ENCODE measurements at regions not wholly inside any gene's neighbourhood (a gene's known extent, or its start where the extent isn't known, plus 50 kb on each side); places are given as distances from the start of the nearest gene placed in this dataset.
A peak's percentile ranks its signal among the peaks of the same experiment; 100 is the strongest.

DNA sequence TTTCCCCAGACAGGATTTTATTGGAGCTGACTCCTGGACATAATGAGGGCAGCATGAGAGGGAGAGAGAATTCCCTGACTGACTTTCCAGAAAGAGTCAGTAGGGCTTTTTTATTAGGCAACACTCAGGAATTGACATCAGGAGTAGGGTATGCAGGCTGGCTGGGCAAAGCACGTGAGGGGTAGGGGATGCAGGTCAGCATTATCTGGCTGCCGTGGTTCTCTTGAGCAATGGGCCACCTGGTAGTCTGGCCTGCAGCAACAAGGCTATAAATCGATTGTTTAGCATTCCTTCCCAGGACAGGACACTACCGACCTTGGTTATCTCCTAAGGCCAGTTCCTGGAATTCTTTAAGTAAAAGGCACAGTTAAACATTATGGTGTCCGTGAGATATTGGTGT is 160.8 kb upstream of the AGAP1 start:
- H3K4me1 Mint-ChIP-seq, result no peaks in the 10 kb centered on the region
- H3K4me3 Mint-ChIP-seq, result no peak overlapping the region
- H3K27ac Mint-ChIP-seq, result no peak overlapping the region
- H3K36me3 Mint-ChIP-seq, result no peaks in the 10 kb centered on the region
- ATAC-seq, result no peak
- H3K9me3 Mint-ChIP-seq, result peaks cover 8% of the 10 kb centered on the region
- peaks cover 13% of the 10 kb centered on the region for H3K27me3 Mint-ChIP-seq

DNA sequence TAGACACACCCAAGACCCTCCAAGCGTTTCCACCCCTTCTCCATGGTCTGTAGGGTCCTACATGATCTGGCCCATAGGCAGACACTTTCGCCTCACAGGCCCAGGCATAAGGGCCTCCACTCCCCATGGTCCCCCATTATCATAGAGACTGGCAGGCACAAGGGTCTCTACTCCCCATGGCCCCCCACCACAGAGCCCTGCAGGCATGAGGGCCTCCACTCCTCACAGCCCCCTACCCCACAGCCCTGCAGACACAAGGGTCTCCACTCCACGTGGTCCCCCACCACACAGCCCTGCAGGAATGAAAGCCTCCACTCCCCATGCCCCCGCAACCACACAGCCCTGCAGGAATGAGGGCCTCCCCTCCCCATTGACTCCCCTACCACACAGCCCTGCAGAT is 159.7 kb upstream of the AGAP1 start:
- Mint-ChIP-seq H3K27ac (no peak overlapping the region), H3K4me3 (no peak overlapping the region), H3K9me3 (peaks cover 12% of the 10 kb centered on the region), H3K4me1 (no peaks in the 10 kb centered on the region), H3K27me3 (peaks cover 13% of the 10 kb centered on the region), H3K36me3 (no peaks in the 10 kb centered on the region)
- ATAC-seq, result peak; percentile 53

DNA sequence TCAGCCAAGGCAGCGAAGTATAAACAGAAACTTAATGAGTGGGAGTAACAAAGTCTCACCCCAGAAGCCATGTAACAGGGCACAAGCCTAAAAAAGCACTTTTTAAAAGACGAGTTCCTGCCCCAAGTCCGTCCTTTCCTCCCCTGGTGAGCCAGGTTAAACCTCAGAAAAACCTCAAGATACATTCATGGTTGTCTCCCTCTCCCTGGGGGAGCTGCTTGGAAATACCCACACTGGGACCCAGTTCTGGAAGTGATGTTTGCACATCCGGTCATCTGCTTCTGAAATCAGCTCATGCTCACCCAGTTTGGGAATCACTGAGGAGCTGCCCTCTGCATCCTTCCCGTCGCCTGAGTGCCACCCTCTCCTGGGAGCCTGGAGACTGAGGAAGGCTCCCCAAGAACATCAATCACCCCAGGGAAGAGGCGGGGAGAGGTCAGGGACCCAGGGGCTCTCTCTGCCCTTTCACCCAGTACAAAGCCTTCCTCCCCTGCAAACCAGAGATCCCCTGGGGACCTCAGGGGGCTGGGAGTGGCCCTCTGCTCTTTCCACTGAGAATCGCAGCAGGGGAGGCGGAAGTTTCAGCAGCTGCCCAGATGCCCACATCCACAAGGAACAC is 150.6 kb upstream of the AGAP1 start:
- H3K9me3 Mint-ChIP-seq, result peaks cover 10% of the 10 kb centered on the region
- no peak for ATAC-seq

DNA sequence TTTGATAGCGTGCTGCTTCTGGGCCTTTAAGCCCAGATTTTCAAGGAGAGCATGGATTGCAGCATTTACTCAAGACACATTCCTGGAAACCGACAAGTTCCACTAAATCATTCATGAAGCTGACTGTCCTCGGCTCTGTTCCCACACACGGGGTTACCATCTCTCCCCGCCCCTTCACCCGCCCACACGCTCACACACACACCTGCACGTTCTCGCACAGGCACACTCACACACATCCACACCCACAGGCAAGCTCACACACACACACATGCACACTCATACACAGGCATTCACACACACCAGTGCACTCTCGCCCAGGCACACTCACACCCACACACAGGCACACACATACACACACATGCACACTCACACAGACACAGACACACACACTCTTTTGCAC is 150.0 kb upstream of the AGAP1 start:
- Mint-ChIP-seq H3K4me3 (no peak overlapping the region), H3K27me3 (peaks cover 11% of the 10 kb centered on the region), H3K9me3 (peaks cover 7% of the 10 kb centered on the region), H3K27ac (no peak overlapping the region), H3K4me1 (no peaks in the 10 kb centered on the region), H3K36me3 (no peaks in the 10 kb centered on the region)
- no peak for ATAC-seq

More for the DNA sequence above, 150.6 kb upstream of the AGAP1 start:
- peaks cover 11% of the 10 kb centered on the region for H3K27me3 Mint-ChIP-seq
- no peak overlapping the region for H3K27ac Mint-ChIP-seq
- no peak overlapping the region for H3K4me3 Mint-ChIP-seq
- no peaks in the 10 kb centered on the region for H3K4me1 Mint-ChIP-seq
- no peaks in the 10 kb centered on the region for H3K36me3 Mint-ChIP-seq

GRCh38 chr2:235345745-235346144 is 148.1 kb upstream of the AGAP1 start:
- ATAC-seq, result no peak
- Mint-ChIP-seq H3K4me1 (no peaks in the 10 kb centered on the region), H3K27ac (no peak overlapping the region), H3K4me3 (no peak overlapping the region), H3K9me3 (peaks cover 4% of the 10 kb centered on the region), H3K36me3 (no peaks in the 10 kb centered on the region), H3K27me3 (peaks cover 25% of the 10 kb centered on the region)

- H3K27ac Mint-ChIP-seq, result no peak overlapping the region
- H3K27me3 Mint-ChIP-seq, result peaks cover 25% of the 10 kb centered on the region
- ATAC-seq, result no peak
- peaks cover 4% of the 10 kb centered on the region for H3K9me3 Mint-ChIP-seq
- no peak overlapping the region for H3K4me3 Mint-ChIP-seq
- H3K4me1 Mint-ChIP-seq, result no peaks in the 10 kb centered on the region
- no peaks in the 10 kb centered on the region for H3K36me3 Mint-ChIP-seq
Observed at GRCh38 chr2:235347691-235348090, 146.2 kb upstream of the AGAP1 start.

DNA sequence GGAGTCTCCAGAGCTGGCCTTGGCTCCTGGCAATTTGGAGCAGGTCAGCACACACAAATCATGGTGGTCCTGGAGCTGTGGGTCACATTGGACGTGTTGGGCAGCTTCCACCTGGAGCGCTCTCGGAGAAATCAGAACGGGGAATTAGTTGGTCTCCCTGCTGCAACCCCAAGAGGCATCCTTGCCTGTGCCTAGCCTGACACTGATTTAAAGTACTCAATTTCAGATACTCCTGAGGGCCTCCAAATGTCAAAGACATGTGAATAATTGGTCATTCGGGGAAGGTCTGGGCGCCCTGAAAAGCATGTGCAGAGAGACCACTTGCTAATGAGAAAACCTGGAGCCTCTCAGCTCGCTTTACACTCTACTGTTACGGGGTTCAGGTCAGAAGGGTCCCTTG is 145.5 kb upstream of the AGAP1 start:
- Mint-ChIP-seq H3K4me1 (no peaks in the 10 kb centered on the region), H3K27me3 (peaks cover 25% of the 10 kb centered on the region), H3K36me3 (no peaks in the 10 kb centered on the region), H3K4me3 (no peak overlapping the region), H3K9me3 (peaks cover 8% of the 10 kb centered on the region), H3K27ac (no peak overlapping the region)
- ATAC-seq, result no peak

- Mint-ChIP-seq H3K4me1 (no peaks in the 10 kb centered on the region), H3K27ac (no peak overlapping the region), H3K4me3 (no peak overlapping the region), H3K9me3 (peaks cover 8% of the 10 kb centered on the region), H3K27me3 (peaks cover 25% of the 10 kb centered on the region), H3K36me3 (no peaks in the 10 kb centered on the region)
- no peak for ATAC-seq
Observed at GRCh38 chr2:235350234-235350633, 143.6 kb upstream of the AGAP1 start.

DNA sequence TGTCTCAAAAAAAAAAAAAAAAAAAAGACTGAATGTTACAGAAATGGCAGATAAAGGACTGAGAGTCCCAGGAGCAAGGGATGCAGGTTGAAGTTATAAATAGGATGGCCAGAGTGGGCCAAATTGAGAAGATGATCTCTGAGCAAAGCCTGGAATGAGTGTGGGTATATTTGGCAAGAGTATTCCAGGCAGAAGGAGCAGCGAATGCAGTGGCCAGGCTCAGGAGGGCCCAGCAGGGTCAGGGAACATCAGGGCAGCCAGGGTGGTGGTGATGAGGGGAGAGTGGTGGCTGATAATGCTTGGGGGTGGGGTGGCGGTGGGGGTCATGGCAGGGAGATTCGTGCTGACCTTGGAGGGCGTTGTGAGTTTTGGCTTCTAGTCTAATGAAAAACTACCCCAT is 141.3 kb upstream of the AGAP1 start:
- Mint-ChIP-seq H3K27me3 (peaks cover 18% of the 10 kb centered on the region), H3K4me3 (no peak overlapping the region), H3K9me3 (peaks cover 4% of the 10 kb centered on the region), H3K27ac (no peak overlapping the region), H3K36me3 (no peaks in the 10 kb centered on the region), H3K4me1 (no peaks in the 10 kb centered on the region)
- no peak for ATAC-seq

GRCh38 chr2:235357881-235358280 is 136.0 kb upstream of the AGAP1 start:
- peaks cover 6% of the 10 kb centered on the region for H3K9me3 Mint-ChIP-seq
- H3K27ac Mint-ChIP-seq, result no peak overlapping the region
- peak; percentile 38 for ATAC-seq
- H3K36me3 Mint-ChIP-seq, result no peaks in the 10 kb centered on the region
- no peaks in the 10 kb centered on the region for H3K27me3 Mint-ChIP-seq
- H3K4me1 Mint-ChIP-seq, result no peaks in the 10 kb centered on the region
- H3K4me3 Mint-ChIP-seq, result no peak overlapping the region

- Mint-ChIP-seq H3K9me3 (peaks cover 3% of the 10 kb centered on the region), H3K4me1 (no peaks in the 10 kb centered on the region), H3K27ac (no peak overlapping the region), H3K4me3 (no peak overlapping the region), H3K36me3 (no peaks in the 10 kb centered on the region), H3K27me3 (no peaks in the 10 kb centered on the region)
- ATAC-seq, result no peak
Observed at GRCh38 chr2:235358981-235359471, 134.8 kb upstream of the AGAP1 start.

GRCh38 chr2:235360446-235360845 is 133.4 kb upstream of the AGAP1 start:
- Mint-ChIP-seq H3K27ac (no peak overlapping the region), H3K27me3 (no peaks in the 10 kb centered on the region), H3K9me3 (peaks cover 3% of the 10 kb centered on the region), H3K36me3 (no peaks in the 10 kb centered on the region), H3K4me3 (no peak overlapping the region), H3K4me1 (no peaks in the 10 kb centered on the region)
- ATAC-seq, result no peak

DNA sequence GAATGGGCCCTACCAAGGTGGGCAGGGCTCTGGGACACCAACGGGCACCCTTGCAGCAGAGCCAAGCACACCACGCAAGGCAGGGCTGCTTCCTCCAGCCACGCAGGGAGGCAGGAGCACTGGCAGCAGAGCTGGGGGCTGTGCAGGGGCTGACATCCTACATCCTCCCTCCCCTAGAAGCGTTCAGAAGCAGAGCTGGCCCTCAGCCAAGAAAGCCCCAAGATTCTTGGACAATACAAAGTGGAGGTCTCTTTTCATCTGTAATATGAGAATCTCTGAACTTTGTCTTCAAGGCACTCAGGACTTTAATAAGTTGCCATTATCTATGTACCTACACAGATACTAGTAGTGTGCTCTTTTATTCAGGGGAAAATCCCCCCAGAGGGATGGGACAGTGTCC is 128.1 kb upstream of the AGAP1 start:
- Mint-ChIP-seq H3K4me1 (no peaks in the 10 kb centered on the region), H3K4me3 (no peak overlapping the region), H3K27ac (no peak overlapping the region), H3K27me3 (no peaks in the 10 kb centered on the region), H3K36me3 (no peaks in the 10 kb centered on the region), H3K9me3 (peaks cover 9% of the 10 kb centered on the region)
- no peak for ATAC-seq

- Mint-ChIP-seq H3K36me3 (no peaks in the 10 kb centered on the region), H3K4me3 (no peak overlapping the region), H3K4me1 (no peaks in the 10 kb centered on the region), H3K9me3 (peaks cover 14% of the 10 kb centered on the region), H3K27me3 (no peaks in the 10 kb centered on the region), H3K27ac (no peak overlapping the region)
- no peak for ATAC-seq
Observed at GRCh38 chr2:235366390-235366789, 127.5 kb upstream of the AGAP1 start.

GRCh38 chr2:235366807-235367206 is 127.0 kb upstream of the AGAP1 start:
- ATAC-seq, result no peak

GRCh38 chr2:235371018-235371417 is 122.8 kb upstream of the AGAP1 start:
- H3K9me3 Mint-ChIP-seq, result peaks cover 11% of the 10 kb centered on the region
- ATAC-seq, result peak; percentile 27
- no peak overlapping the region for H3K27ac Mint-ChIP-seq
- H3K4me3 Mint-ChIP-seq, result no peak overlapping the region
- H3K4me1 Mint-ChIP-seq, result no peaks in the 10 kb centered on the region
- peaks cover 10% of the 10 kb centered on the region for H3K27me3 Mint-ChIP-seq
- no peaks in the 10 kb centered on the region for H3K36me3 Mint-ChIP-seq

More at GRCh38 chr2:235366807-235367206, 127.0 kb upstream of the AGAP1 start:
- Mint-ChIP-seq H3K27ac (no peak overlapping the region), H3K4me3 (no peak overlapping the region), H3K9me3 (peaks cover 12% of the 10 kb centered on the region), H3K4me1 (no peaks in the 10 kb centered on the region), H3K27me3 (no peaks in the 10 kb centered on the region), H3K36me3 (no peaks in the 10 kb centered on the region)

Measured in stimulated activated memory B cell treated with anti-CD40 and anti-IgM and Interleukin-4, amounts not matched to agents 10 μg/mL and 1 μg/mL and 100 μg/mL, for 72 hours (primary cell).